ENCODE measurements at regions not wholly inside any gene's neighbourhood (a gene's known extent, or its start where the extent isn't known, plus 50 kb on each side); places are given as distances from the start of the nearest gene placed in this dataset.

- Histone ChIP-seq H3K27me3 (ENCODE audit: control insufficient read depth, insufficient read depth, low read length) (no peaks in the 10 kb centered on the region), H3K4me3 (ENCODE audit: low read depth, low read length) (no peak overlapping the region), H3K36me3 (ENCODE audit: control insufficient read depth, insufficient read depth, low read length) (no peaks in the 10 kb centered on the region)
- FAIRE-seq (no peak), DNase-seq (ENCODE audit: low read depth) (no peak)
- TF ChIP-seq, protein P1, sequence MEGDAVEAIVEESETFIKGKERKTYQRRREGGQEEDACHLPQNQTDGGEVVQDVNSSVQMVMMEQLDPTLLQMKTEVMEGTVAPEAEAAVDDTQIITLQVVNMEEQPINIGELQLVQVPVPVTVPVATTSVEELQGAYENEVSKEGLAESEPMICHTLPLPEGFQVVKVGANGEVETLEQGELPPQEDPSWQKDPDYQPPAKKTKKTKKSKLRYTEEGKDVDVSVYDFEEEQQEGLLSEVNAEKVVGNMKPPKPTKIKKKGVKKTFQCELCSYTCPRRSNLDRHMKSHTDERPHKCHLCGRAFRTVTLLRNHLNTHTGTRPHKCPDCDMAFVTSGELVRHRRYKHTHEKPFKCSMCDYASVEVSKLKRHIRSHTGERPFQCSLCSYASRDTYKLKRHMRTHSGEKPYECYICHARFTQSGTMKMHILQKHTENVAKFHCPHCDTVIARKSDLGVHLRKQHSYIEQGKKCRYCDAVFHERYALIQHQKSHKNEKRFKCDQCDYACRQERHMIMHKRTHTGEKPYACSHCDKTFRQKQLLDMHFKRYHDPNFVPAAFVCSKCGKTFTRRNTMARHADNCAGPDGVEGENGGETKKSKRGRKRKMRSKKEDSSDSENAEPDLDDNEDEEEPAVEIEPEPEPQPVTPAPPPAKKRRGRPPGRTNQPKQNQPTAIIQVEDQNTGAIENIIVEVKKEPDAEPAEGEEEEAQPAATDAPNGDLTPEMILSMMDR (IDR thresholded peaks at IDR 0.05; ENCODE audit: insufficient read depth, low read length, severe bottlenecking) = no peak
Measured at GRCh38 chr20:60446267-60447111, 488.3 kb downstream of the CDH26 start.

DNA sequence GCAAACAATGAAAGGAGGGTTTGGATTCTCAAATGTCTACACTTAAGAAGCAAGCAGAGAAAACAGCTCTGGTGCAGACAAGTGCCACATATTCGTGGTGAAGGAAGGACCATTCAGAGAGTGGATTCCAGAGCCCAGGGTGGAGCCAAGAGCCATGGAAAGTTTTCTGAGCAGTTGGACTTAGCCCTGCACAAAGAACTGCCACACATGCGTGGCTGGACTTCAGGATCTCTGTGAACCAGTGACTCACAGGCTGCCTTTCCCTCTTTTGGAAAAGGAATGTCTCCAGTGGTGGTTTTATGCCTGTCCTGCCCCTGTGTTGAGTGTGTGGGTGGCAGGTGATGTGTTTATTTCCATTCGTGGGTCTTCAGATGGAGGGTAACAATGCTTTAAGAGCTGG is 489.5 kb downstream of the CDH26 start:
- H3K36me3 ChIP-seq (ENCODE audit: control insufficient read depth, insufficient read depth, low read length) = no peaks in the 10 kb centered on the region
- FAIRE-seq = no peak
- no peaks in the 10 kb centered on the region for H3K27me3 ChIP-seq (ENCODE audit: control insufficient read depth, insufficient read depth, low read length)
- TF ChIP-seq, protein P1 (IDR thresholded peaks at IDR 0.05; ENCODE audit: insufficient read depth, low read length, severe bottlenecking) = no peak
- no peak for DNase-seq (ENCODE audit: low read depth)
- no peak overlapping the region for H3K4me3 ChIP-seq (ENCODE audit: low read depth, low read length)

DNA sequence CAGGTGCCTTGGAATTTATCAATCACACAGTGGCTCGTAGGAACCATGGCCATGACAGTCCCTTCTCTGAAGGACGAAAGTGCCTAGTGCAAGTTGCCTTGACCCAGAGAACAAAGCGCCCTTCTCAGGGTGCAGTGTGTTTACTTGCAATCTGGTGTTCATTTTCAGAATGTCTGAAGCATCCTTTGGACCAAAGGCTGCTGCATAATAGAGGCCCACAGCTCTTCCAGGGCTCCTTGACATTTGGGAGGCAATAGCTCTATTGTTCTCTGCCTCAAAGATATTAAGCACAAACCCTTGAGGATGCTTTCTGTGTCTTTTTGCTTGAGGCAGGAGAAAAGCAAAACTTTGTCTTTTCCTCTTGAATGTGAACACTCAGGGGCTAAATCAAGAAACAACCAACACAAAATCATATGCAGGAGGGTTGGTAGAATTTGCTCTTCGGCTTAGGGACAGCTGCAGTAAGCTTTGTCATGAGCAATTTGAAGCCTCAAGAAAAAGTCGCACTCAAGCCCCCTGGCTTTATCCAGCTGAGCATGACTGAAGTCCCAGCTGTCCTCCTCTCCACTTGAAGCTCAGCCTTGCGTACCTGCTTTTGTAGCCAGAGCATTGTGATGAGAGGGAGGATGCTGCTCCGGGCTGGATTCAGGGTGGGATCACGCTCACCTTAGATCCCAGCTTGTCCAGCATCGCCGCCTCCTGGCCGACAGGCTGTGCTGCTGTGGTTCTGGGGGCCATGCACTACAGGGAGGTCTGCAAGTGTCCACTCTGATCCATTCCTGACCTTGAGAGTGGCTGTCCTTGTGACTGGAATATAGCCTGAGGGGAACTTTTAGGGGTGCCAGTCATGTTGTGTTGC is 495.4 kb downstream of the CDH26 start:
- FAIRE-seq (no peak), DNase-seq (ENCODE audit: low read depth) (no peak)
- H3K36me3 ChIP-seq (ENCODE audit: control insufficient read depth, insufficient read depth, low read length) = no peaks in the 10 kb centered on the region
- no peaks in the 10 kb centered on the region for H3K27me3 ChIP-seq (ENCODE audit: control insufficient read depth, insufficient read depth, low read length)
- TF ChIP-seq, protein P1 (IDR thresholded peaks at IDR 0.05; ENCODE audit: insufficient read depth, low read length, severe bottlenecking) = no peak
- H3K4me3 ChIP-seq (ENCODE audit: low read depth, low read length) = no peak overlapping the region

- TF ChIP-seq, protein P1 (IDR thresholded peaks at IDR 0.05; ENCODE audit: insufficient read depth, low read length, severe bottlenecking) = no peak
- Histone ChIP-seq H3K4me3 (ENCODE audit: low read depth, low read length) (no peak overlapping the region), H3K27me3 (ENCODE audit: control insufficient read depth, insufficient read depth, low read length) (no peaks in the 10 kb centered on the region), H3K36me3 (ENCODE audit: control insufficient read depth, insufficient read depth, low read length) (no peaks in the 10 kb centered on the region)
- FAIRE-seq (no peak), DNase-seq (ENCODE audit: low read depth) (no peak)
Measured at GRCh38 chr20:60454491-60454890, 496.3 kb downstream of the CDH26 start.

DNA sequence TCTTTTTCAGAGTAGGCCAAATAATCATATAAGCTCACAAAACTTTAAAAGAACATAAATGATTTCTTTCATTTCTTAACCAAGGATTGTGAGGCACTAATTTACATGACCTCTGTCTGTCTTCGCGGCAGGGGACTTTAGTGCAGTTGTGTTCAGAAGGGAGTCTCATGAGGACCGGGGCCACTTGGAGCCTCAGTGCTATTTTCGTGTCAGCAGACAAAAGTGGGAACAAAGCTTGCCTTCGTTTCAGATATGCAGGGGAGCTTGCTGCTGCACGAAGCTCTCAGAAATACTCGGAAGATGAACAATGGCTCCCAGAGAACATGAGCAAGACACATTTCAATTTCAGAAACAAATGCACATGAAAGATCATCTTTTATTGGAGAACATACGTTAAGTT is 497.0 kb downstream of the CDH26 start:
- DNase-seq (ENCODE audit: low read depth) (no peak), FAIRE-seq (no peak)
- Histone ChIP-seq H3K4me3 (ENCODE audit: low read depth, low read length) (no peak overlapping the region), H3K36me3 (ENCODE audit: control insufficient read depth, insufficient read depth, low read length) (no peaks in the 10 kb centered on the region), H3K27me3 (ENCODE audit: control insufficient read depth, insufficient read depth, low read length) (no peaks in the 10 kb centered on the region)
- TF ChIP-seq, protein P1 (IDR thresholded peaks at IDR 0.05; ENCODE audit: insufficient read depth, low read length, severe bottlenecking) = no peak
